HPDE6-E6E7 (cell line): ENCODE measurements at regions not wholly inside any gene's neighbourhood (a gene's known extent, or its start where the extent isn't known, plus 50 kb on each side); places are given as distances from the start of the nearest gene placed in this dataset.

Experiments used
- DNase-seq: peaks from one replicate; pipeline ENCODE4 v3.0.0; 2011; ENCODE audit warnings: missing footprints; ENCODE audit errors: extremely low spot score

GRCh38 chr17:63333869-63334268 is 112.2 kb downstream of the CYB561 start:
- DNase-seq, result no peak

- no peak for DNase-seq
Measured at GRCh38 chr17:63335831-63336230, 110.3 kb downstream of the CYB561 start.

GRCh38 chr17:63337579-63337978 is 108.5 kb downstream of the CYB561 start:
- no peak for DNase-seq

- DNase-seq, result no peak
Measured at GRCh38 chr17:63338272-63338671, 107.8 kb downstream of the CYB561 start.

GRCh38 chr17:63341276-63341675 is 104.8 kb downstream of the CYB561 start:
- no peak for DNase-seq

GRCh38 chr17:63344383-63344782 is 101.7 kb downstream of the CYB561 start:
- no peak for DNase-seq

DNA sequence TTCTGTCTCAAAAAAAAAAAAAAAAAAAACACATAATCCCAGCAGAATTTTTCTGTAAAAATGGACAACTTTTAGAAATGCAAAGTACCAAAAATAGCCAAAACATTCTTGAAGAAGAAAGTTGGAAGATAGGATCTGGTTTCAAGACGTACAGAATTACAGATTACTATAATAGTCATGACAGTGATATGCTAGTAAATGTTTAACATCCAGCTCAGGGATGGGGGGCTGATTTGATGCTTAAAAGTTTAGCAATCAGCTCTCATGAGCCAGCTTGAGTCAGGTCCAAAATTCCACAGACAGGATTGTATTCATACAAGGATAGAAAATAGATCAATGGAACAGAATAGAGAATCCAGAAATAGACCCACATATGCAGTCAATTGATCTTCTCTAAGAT is 100.5 kb downstream of the CYB561 start:
- no peak for DNase-seq

DNA sequence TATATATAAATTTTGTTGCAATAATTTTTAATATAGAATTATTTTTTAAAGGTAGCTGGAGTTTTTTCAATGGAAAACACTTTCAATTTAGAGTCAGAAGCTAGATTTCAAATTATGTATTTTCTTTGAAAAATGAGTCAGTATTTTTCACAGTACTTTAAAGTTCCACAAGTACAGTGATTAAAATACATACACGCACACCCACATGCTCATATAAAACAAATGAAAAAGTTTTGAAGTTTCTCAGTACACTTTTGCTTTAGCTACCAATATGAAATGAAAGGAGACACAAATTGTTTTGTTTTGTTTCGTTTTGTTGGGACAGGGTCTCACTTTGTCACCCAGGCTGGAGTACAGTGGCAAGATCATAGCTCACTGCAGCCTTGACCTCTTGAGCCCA is 98.6 kb downstream of the CYB561 start:
- DNase-seq, result no peak

DNA sequence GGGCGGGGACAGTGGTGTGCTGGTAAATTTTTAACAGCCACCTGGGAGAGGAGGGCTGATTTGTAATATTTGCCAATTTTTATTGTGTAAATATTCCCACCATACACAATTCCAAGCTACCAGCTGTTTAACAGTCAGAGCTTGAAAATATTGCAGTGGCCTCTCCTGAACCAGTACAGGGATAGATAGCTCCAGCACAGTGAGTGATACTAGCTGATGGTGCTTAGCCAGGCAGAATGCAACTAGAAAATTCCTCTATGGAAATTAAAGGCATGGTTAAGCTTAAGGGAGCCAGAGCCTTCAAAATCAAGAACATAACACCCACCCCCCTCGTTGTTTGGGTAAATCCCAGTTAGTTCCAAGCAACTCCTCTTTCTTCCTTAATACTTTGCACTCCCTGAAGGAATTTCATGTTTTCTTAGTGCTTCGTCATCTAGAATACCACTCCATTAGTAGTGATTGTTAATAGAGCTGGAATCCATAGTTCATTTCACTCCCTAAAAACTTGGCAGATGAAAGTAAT is 96.6 kb downstream of the CYB561 start:
- DNase-seq, result no peak

DNA sequence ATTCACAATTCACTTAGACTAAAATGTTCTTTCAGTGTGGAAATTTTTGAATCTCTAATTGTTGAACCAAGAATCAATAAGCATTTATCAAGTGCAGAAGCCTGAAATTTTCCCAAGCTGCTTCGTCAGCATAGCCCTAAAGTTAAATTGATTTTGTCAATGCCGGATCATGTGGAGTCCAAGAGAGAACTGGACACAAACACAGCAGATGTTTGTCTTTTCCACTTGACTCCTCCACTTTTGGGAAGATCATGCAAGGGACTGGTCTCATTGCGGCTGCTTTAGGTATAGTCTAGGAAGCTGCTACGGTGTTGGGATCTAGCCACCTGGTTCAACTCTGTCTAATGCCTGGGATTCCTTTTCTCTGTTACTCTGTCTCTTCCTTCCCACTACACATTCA is 95.7 kb downstream of the CYB561 start:
- DNase-seq, result no peak

DNA sequence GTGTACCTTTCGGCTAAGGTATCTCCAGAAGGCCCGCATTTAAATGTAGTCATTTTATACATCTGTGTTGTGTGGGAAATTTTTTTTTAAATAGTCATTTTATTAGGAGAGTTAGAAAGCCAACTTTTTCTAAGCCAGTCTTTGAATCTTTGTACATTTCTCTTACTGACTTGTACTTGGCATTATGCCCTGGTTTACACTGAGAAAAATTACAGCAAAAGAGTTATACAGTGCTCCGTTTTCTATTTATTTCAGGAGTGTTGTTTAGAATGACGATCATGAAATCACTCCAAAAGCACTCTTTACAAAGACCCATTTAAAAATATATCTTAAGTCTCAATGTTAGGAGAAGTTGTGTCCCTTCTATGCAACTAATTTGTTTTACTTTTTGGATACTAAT is 91.8 kb downstream of the CYB561 start:
- no peak for DNase-seq

DNA sequence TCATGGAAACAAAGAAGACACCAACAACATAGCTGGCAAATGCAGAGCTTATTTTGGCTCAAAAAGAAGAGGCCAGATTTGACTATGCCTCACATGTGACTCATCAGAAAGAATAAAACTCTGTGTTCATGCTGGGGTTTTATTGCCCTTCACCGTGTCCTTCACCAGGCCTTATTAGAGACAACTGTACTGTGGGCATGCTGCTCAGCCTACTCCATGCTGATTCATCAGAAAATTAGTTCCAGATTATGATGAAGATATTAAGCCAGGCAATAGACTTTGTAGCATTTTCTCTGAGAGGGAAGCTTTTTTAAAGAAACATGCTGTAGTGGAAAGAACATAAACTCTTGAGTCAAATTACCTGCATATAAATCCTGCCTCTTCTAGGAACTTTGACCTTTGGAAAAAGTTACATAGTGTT is 89.8 kb downstream of the CYB561 start:
- DNase-seq, result no peak

DNA sequence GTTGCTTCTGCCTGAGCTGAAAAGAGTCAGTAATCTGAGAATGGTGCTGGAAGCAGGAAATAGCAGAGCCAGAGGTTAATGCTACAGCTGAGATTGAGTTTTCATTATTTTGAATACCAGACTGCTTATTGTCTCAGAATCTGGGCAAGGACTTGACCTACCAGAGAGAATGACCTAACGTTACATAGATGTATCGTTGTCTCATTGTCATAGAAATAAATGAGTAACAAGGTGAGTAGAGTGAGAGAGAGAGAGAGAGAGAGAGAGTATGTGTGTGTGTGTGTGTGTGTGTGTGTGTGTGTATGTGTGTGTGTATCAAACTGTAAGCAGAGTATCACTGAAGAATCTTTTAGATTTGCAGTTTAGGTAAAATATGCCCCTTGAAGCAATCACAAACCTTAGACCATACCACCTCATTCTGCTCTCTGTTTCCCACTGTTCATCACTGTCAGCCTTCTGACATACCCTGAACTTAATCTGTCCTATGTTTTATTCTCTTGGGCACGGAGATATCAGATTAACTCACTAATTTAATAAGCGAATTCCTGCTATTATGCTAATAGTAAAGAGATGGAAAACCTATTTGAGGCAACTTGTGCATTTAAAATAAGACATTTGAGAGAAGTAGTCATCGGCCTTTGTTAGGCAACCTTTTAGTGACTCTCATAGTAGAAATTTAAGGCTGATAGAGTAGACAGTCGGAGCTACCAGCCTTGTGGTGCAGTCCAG is 87.8 kb downstream of the CYB561 start:
- peak; percentile 21 for DNase-seq

DNA sequence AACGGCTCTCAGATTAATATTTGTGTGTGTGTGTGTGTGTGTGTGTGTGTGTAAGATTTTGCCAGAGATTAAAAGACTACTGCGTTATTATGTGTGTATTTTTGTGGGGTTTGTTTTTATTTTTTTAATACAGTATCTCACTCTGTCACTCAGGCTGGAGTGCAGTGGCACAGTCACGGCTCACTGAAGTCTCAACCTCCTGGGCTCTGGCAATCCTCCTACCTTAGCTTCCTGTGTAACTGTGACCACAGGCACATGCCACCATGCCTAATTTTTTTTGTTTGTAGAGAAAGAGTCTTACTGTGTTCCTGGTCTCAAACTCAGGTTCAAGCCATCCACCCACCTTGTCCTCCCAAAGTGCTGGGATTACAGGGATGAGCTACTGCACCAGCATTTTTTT is 87.2 kb downstream of the CYB561 start:
- DNase-seq, result no peak

DNA sequence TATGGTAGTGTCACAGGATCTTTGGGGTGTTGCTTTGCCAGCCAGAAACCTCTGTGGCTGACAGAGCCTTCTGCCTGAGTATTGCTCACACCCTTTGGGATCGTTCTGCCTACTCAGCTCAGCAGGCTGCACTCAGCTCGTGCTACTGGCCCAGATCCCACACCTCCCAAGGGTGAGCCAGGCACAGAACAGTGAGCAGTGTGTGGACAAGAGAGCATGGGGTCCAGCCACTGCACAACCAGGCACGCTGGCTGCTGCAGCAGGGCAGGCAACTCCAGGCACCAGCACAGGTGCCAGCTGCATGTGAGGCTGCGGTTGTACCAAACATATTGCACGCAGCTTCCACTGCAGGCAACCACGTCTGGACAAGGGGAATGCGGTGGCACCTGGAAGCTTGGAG is 84.9 kb downstream of the CYB561 start:
- DNase-seq, result no peak

DNA sequence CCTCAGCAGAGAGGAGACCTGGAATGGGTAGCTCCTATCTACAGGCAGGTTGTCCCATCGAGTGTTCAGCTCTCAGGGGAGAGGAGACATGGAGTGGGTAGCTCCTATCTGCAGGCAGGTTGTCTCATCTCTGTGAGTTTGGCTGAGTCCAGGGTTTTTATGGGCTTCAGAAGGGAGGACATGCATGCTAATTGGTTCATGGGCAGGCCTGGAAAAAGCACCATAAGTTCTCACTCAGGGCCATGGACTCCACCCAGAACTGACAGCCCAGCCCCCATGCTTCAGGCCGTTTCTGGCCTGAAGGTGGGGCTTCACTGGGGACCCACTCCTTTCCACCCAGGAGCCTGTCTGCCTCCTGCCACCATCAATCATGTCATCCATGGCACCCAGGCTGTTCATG is 84.0 kb downstream of the CYB561 start:
- DNase-seq, result no peak

DNA sequence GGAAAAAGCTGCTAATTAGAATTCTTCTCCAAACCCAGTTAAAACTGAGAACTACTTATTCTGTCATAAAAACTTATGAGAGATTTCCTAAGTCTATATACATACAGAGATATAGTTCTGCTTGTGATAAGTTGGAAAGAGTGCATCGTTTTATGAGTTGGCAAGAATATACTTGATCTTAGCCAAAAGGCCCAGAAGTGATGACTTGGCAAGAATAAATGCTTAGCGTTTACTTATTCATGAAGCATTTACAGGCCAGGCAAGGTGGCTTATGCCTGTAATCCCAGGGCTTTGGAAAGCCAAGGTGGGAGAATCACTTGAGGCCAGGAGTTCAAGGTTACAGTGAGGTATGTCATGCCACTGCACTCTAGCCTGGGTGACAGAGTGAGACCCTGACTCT is 81.7 kb downstream of the CYB561 start:
- DNase-seq, result no peak

DNA sequence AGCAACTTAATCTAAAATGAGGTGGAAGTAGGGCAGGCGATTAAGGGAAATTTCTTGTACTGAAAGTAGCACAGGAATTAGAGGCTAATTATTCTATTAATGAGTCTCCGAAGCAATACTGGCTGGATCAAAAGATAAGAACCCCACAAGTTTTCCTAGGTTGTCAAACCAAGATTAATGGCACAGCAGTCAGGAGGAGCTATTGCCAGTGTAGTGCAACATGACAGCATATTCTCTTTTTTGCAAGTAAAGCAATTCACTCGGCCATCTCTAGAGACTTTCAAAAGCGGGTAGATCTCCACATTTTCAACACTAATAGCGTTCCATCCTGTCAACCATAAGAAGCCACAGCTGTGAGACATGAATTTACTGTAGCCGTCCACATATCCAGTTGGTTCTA is 81.2 kb downstream of the CYB561 start:
- no peak for DNase-seq

GRCh38 chr17:63365366-63366240 is 80.5 kb downstream of the CYB561 start:
- DNase-seq, result no peak

GRCh38 chr17:63366241-63366566 is 79.9 kb downstream of the CYB561 start:
- DNase-seq, result no peak

DNA sequence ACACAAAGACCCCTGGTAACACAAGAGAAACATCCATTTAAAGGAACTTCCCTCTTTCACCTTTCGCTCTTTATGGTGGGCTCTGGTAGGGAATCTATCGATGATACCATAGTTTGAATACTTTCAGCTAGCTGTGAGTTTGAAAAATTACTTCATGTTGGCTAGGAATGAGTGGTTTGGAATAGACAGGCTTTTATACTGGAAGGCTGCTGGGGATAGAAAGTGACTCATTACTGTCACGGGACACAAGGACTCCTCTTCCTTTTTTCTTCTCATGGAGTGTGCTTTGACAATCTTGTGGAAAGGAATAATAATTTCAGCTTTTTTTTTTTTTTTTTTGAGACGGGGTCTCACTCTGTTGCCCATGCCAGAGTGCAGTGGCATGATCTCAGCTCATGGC is 76.9 kb downstream of the CYB561 start:
- no peak for DNase-seq

DNA sequence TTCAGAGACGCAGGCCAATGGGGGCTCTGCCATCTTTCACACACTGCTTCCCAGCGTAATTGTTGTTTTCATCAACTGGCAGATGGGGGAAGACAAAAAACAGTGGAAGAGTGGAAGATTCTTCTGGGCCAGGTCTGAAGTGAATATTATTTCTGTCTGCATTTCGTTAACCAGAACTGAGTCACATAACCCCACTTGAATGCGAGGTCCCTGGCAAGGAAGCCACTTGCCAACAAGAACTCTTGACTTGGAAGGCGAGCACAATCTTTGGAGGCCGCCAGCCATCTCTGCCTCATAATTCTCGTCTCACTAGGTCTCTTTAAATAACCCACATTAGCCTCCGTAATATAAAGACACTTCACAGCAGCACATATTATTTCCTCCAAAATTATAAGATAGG is 75.4 kb downstream of the CYB561 start:
- DNase-seq, result no peak

DNA sequence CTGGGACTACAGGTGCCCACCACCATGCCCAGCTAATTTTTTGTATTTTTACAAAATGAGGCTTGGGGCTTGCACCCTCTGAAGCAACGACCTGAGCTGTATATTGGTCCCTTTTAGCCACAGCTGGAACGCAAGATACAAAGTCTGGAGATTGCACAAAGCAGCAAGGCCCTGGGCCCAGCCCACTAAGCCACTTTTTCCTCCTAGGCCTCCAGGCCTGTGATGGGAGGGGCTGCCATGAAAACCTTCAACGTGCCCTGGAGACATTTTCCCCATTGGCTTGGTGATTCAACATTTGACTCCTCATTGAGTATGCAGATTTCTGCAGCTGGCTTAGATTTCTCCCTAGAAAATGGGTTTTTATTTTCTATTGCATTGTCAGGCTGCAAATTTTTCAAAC is 69.2 kb downstream of the CYB561 start:
- DNase-seq, result no peak
